Common myeloid progenitor, CD34-positive (primary cell): ENCODE measurements at regions not wholly inside any gene's neighbourhood (a gene's known extent, or its start where the extent isn't known, plus 50 kb on each side); places are given as distances from the start of the nearest gene placed in this dataset.

ENCODE experiments used
- CTCF ChIA-PET: fragments of 350-600 bp; sonication (Branson Sonifier 250); formaldehyde crosslinking; loops from one replicate; lab custom pipeline; 2021; ENCODE audit warnings: antibody characterized with exemption; lab: Charles Lee
- POLR2A ChIA-PET: fragments of 350-600 bp; sonication (Branson Sonifier 250); formaldehyde crosslinking; loops from one replicate; lab custom pipeline; 2021; ENCODE audit warnings: antibody characterized with exemption; lab: Charles Lee
- DNase-seq, 3 donors: peaks; one replicate each; pipeline versions ENCODE4 v3.0.0 to v3.0.0-alpha.2; 2013
- H3K27ac ChIP-seq, 2 experiments: 1 replicate in 1 of 2; 2 replicates in 1 of 2; pipeline ENCODE4 v1.7.0; 2013; ENCODE audit warnings: inconsistent platforms in 2 of 2, low read length in 2 of 2, mild to moderate bottlenecking in 2 of 2, low read depth in 1 of 2, moderate library complexity in 1 of 2; ENCODE audit not compliant: severe bottlenecking in 2 of 2, insufficient read depth in 1 of 2, poor library complexity in 1 of 2
- H3K27me3 ChIP-seq, 5 experiments: replicated peaks in 2 of 5; 1 replicate in 3 of 5; 2 replicates in 2 of 5; pipeline versions ENCODE4 v1.6.1 to v1.7.0; 2013; ENCODE audit warnings: low read length in 4 of 5, mild to moderate bottlenecking in 2 of 5, moderate library complexity in 2 of 5, inconsistent platforms in 1 of 5; ENCODE audit not compliant: insufficient read depth in 5 of 5, control insufficient read depth in 4 of 5
- H3K36me3 ChIP-seq, 4 experiments: 1 replicate in 2 of 4; 2 replicates in 2 of 4; pipeline versions ENCODE4 v1.6.1 to v1.7.0; 2013; ENCODE audit warnings: low read length in 3 of 4, control low read depth in 1 of 4, mild to moderate bottlenecking in 1 of 4; ENCODE audit not compliant: control insufficient read depth in 4 of 4, insufficient read depth in 4 of 4
- H3K4me1 ChIP-seq, 4 experiments: 1 replicate in 3 of 4; 2 replicates in 1 of 4; pipeline versions ENCODE4 v1.6.1 to v1.7.1; 2013; ENCODE audit warnings: low read length in 3 of 4, mild to moderate bottlenecking in 3 of 4, control low read depth in 1 of 4, inconsistent platforms in 1 of 4, moderate library complexity in 1 of 4; ENCODE audit not compliant: control insufficient read depth in 4 of 4, insufficient read depth in 4 of 4; ENCODE audit errors: control extremely low read depth in 1 of 4
- H3K4me3 ChIP-seq, 7 experiments: 1 replicate in 4 of 7; 2 replicates in 3 of 7; pipeline versions ENCODE4 v1.5.1 to v1.7.0; 2013; ENCODE audit warnings: mild to moderate bottlenecking in 7 of 7, low read length in 6 of 7, moderate library complexity in 6 of 7, inconsistent platforms in 2 of 7, low read depth in 2 of 7, control low read depth in 1 of 7; ENCODE audit not compliant: insufficient read depth in 4 of 7, control insufficient read depth in 1 of 7; ENCODE audit errors: extremely low read depth in 1 of 7
- H3K9me3 ChIP-seq, 5 experiments: 1 replicate in 4 of 5; 2 replicates in 1 of 5; pipeline versions ENCODE4 v1.6.1 to v1.7.1; 2013; ENCODE audit warnings: low read length in 4 of 5, mild to moderate bottlenecking in 2 of 5, inconsistent platforms in 1 of 5, low read depth in 1 of 5, moderate library complexity in 1 of 5; ENCODE audit not compliant: control insufficient read depth in 4 of 5, insufficient read depth in 2 of 5; ENCODE audit errors: control extremely low read depth in 1 of 5
- WGBS: methylation state at CpG from one replicate; pipeline ENCODE4 v1.1.5; 2013; ENCODE audit not compliant: insufficient coverage; 5-methylcytosine and 5-hydroxymethylcytosine counted together

DNA sequence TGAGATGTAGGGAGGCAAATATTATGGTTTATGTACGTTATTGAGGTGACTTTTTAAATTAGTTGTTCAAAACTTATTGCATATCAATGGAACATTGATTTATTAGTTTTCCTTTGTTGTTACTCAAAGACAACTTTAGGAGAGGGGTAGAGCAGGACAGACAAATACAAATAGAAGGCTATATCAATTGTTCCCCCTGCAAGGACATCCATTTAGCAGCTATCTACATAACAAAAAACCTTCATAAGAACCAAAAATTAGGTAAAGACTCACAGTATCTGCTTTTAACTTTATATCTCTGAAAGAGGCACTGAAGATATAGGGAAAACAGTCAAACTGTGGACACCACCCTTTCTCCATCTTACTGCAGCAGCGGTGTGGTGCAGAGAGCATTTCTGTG lies 958.8 kb downstream of the DIPK2A start:
- CTCF ChIA-PET, result no interaction called here
- no peak for DNase-seq
- H3K4me3 ChIP-seq, result no peak overlapping the region
- WGBS, result no CpG with 5 or more reads among the region's 2 CpGs
- POLR2A ChIA-PET, result no interaction called here
- no peaks in the 10 kb centered on the region for H3K27me3 ChIP-seq
- H3K4me1 ChIP-seq, result no peaks in the 10 kb centered on the region
- H3K27ac ChIP-seq, result no peak overlapping the region
- H3K36me3 ChIP-seq, result no peaks in the 10 kb centered on the region
- H3K9me3 ChIP-seq, result peaks cover 0 to 1% (median 0%) of the 10 kb centered on the region in 5 experiments

DNA sequence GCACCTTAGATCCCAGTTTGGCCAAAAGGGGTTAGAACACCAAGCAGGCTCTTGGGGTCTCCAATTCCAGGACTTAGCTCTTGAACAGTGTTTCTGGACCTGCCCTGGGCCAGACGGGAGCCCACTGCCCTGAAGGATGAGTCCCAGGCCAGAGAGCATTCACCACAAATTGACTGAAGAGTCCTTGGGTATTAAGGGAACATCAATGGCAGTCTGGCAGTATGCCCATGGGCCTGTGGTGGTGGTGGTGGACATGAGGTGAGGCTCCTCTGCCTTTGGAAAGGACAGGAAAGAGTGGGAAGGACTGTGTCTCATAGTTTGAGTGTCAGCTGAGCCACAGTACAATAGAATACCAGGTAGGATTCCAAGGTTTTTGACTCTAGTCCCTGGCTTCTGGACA lies 960.0 kb downstream of the DIPK2A start:
- Histone ChIP-seq H3K9me3 (peaks cover 0 to 1% (median 0%) of the 10 kb centered on the region in 5 experiments), H3K27me3 (no peaks in the 10 kb centered on the region), H3K4me1 (no peaks in the 10 kb centered on the region), H3K27ac (no peak overlapping the region), H3K36me3 (no peaks in the 10 kb centered on the region), H3K4me3 (no peak overlapping the region)
- ChIA-PET CTCF (interaction anchor here (1.1 kb wide), 1 partner anchor 12 kb away, joined by 3 read pairs; no protein-coding TSS in a partner anchor), POLR2A (no interaction called here)
- no CpG with 5 or more reads among the region's 1 CpG for WGBS
- no peak for DNase-seq

- ChIA-PET POLR2A (no interaction called here), CTCF (no interaction called here)
- no peaks in the 10 kb centered on the region for H3K36me3 ChIP-seq
- no peaks in the 10 kb centered on the region for H3K27me3 ChIP-seq
- 0% methylated on average over 1 of the region's 3 CpGs for whole genome bisulfite sequencing
- no peaks in the 10 kb centered on the region for H3K4me1 ChIP-seq
- H3K4me3 ChIP-seq, result no peak overlapping the region
- no peak overlapping the region for H3K27ac ChIP-seq
- H3K9me3 ChIP-seq, result peaks cover 0 to 2% (median 0%) of the 10 kb centered on the region in 5 experiments
- no peak for DNase-seq
Observed at GRCh38 chr3:144942093-144942837, 970.6 kb downstream of the DIPK2A start.

DNA sequence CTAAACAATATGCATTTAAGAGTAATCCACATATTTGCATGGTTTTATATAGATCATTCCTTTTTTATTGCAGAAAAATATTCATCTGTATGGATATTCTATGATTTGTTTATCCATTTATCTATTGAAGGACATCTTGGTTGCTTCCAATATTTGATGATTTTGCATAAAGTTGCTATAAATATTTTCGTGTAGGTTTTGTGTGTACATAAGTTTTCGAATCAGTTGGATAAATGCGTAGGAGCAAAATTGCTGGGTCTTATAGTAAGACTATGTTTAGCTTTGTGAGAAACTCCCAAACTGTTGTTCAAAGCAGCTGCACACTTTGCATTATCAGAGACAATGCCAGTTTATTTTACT lies 971.2 kb downstream of the DIPK2A start:
- Histone ChIP-seq H3K27ac (no peak overlapping the region), H3K4me1 (no peaks in the 10 kb centered on the region), H3K36me3 (no peaks in the 10 kb centered on the region), H3K9me3 (peaks cover 0 to 2% (median 0%) of the 10 kb centered on the region in 5 experiments), H3K4me3 (no peak overlapping the region), H3K27me3 (no peaks in the 10 kb centered on the region)
- POLR2A ChIA-PET, result no interaction called here
- WGBS, result 100% methylated on average over 3 of the region's 3 CpGs
- no peak for DNase-seq
- CTCF ChIA-PET, result interaction anchor here (1.5 kb wide), 1 partner anchor 11 kb away, joined by 3 read pairs; no protein-coding TSS in a partner anchor

DNA sequence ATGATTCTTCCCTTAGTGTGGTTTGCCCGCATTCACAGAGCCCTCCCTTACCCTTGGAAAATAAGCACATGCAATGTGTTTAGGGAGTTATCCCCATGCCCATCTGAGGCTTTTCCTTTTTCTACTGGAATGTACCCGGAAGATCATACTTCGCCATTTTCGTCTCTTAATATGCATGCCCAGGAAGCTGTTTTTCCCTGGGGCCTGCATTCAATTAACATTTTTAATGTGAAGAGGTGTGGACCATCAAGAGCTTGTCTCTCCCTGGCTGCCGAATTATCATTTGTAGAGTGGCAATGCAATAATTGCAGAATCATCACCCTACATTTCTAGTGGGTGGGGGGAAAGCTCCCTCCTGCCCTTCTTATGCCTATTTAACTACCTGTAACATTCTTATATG lies 976.3 kb downstream of the DIPK2A start:
- no peaks in the 10 kb centered on the region for H3K4me1 ChIP-seq
- H3K27me3 ChIP-seq, result no peaks in the 10 kb centered on the region
- ChIA-PET POLR2A (no interaction called here), CTCF (no interaction called here)
- DNase-seq, result no peak
- no peak overlapping the region for H3K4me3 ChIP-seq
- peaks cover 0 to 4% (median 0%) of the 10 kb centered on the region in 5 experiments for H3K9me3 ChIP-seq
- no peaks in the 10 kb centered on the region for H3K36me3 ChIP-seq
- H3K27ac ChIP-seq, result no peak overlapping the region
- WGBS, result 100% methylated on average over 1 of the region's 5 CpGs

DNA sequence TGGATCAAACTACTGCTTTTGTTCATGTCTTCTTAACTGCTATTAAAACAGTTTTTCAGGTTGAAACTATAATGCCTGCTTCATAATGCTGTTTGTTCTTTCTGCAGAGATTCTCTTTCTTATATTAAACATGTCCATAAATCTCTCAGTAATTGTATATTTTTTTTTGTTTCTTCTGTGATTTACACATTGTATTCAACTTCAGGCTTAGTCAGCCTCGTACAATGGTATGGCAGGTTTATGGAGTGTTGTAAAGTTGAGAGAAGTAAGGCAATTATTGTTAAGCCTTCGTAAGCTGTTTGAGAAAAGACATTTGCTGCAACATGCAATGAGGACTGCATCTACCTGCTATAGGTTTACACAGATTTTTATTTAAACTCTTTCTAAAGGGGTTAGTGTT lies 977.1 kb downstream of the DIPK2A start:
- WGBS, result no CpG with 5 or more reads among the region's 2 CpGs
- Histone ChIP-seq H3K27ac (no peak overlapping the region), H3K27me3 (no peaks in the 10 kb centered on the region), H3K4me3 (no peak overlapping the region), H3K9me3 (peaks cover 0 to 4% (median 0%) of the 10 kb centered on the region in 5 experiments), H3K36me3 (no peaks in the 10 kb centered on the region), H3K4me1 (no peaks in the 10 kb centered on the region)
- ChIA-PET POLR2A (no interaction called here), CTCF (no interaction called here)
- DNase-seq, result no peak

DNA sequence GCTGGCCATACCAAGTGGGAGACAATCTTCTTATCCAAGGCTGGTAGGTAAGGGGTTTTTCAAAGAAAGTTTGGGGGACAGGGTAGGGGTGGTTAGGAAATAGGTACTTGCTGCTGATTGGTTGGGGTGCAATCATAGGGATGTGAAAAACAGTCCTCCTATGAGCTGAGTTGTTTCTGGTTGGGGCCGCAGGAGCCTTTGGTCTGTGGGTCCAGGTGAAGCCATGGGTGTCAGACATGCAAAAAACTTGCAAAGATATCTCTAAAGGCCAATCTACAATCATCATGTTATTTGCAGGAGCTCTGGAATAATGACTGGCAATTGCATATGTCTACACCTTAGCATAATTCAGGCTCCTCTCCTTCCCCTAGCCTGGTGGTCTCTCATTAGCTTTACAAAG lies 982.3 kb downstream of the DIPK2A start:
- Histone ChIP-seq H3K36me3 (no peaks in the 10 kb centered on the region), H3K27me3 (no peaks in the 10 kb centered on the region), H3K4me3 (no peak overlapping the region), H3K4me1 (no peaks in the 10 kb centered on the region), H3K9me3 (peaks cover 0 to 4% (median 0%) of the 10 kb centered on the region in 5 experiments), H3K27ac (no peak overlapping the region)
- POLR2A ChIA-PET, result no interaction called here
- no peak for DNase-seq
- no CpG with 5 or more reads among the region's 1 CpG for WGBS
- CTCF ChIA-PET, result no interaction called here
